Muscle of arm (tissue), 1 donor: ENCODE measurements at regions not wholly inside any gene's neighbourhood (a gene's known extent, or its start where the extent isn't known, plus 50 kb on each side); places are given as distances from the start of the nearest gene placed in this dataset.

Experiments
- DNase-seq: peaks from one replicate; pipeline ENCODE4 v3.0.0-alpha.2; 2013

DNA sequence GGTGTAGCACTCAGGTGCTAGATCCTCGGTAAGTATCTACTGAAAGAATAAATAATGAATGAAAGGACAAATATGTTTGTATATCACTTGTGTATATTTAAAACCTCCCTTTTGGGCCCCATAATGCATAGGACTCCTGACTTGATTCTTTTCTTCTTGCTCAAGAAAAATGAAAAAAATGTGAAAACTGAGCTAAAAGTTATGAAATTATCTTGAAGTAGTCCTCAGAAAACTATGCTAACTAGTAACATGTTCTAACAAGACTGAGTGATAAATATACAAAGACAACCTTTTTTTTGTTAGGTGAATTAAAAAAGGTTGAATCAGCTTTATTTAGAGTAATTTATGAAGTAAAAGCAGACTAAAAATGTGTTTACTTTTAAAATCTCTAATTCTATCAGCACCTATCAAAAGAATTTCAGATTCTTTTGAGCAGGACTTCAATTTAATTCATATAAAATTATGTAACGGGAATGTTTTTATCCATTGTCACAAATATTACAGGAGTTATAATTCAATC lies 247.8 kb upstream of the JAG1 start:
- DNase-seq = no peak

GRCh38 chr20:10922506-10922905 lies 248.7 kb upstream of the JAG1 start:
- peak; percentile 25 for DNase-seq

DNA sequence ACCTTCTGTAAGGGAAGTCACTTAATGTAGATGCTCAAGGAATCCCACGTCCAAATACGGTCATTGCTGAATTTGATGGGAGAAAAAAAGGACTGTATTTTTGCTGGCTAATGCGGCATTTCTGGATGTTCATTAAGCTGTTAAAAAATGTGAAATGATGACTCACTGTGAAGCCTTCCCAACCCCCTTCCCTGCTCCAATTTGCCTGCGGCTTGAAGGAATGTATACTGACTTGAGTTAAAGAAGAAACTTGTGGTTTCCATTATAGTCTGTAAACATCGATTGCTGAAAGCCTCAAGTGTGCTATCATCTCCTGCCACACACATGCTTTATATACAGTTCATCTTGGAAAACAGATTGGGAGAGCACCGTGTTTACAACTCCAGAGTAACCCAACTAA lies 249.1 kb upstream of the JAG1 start:
- peak; percentile 49 for DNase-seq

- DNase-seq = no peak
Observed at GRCh38 chr20:10924644-10925201, 250.9 kb upstream of the JAG1 start.

- no peak for DNase-seq
Observed at GRCh38 chr20:10925767-10926166, 252.0 kb upstream of the JAG1 start.

GRCh38 chr20:10927011-10927583 lies 253.3 kb upstream of the JAG1 start:
- no peak for DNase-seq

- no peak for DNase-seq
Observed at GRCh38 chr20:10927936-10928840, 254.4 kb upstream of the JAG1 start.

DNA sequence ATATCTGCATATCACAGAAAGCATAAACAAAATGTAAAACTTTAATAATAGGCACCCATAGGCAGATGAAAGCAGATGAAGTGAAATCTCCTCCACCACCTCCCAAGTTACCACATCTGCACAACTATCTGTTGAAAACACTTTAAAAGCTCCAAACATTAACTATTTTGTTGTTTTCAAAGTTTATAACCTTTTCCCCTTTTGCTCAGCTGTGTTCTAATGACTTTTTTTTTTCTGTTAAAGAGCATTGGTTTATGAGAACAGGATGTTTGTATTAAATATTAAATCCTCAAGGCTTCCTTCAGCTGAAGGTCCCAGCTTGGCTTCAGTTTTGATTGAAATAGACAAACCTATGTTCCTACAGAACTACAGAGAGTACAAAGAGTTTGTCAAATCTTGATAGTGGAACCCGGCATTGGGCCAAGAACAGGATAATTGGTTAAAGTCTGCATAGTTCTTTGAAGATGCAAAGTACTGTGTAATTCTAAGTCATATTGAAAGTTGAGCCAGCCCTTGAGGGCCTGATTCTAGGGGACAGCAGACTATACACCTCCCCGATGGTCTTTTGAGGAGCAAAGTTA lies 255.1 kb upstream of the JAG1 start:
- no peak for DNase-seq

DNA sequence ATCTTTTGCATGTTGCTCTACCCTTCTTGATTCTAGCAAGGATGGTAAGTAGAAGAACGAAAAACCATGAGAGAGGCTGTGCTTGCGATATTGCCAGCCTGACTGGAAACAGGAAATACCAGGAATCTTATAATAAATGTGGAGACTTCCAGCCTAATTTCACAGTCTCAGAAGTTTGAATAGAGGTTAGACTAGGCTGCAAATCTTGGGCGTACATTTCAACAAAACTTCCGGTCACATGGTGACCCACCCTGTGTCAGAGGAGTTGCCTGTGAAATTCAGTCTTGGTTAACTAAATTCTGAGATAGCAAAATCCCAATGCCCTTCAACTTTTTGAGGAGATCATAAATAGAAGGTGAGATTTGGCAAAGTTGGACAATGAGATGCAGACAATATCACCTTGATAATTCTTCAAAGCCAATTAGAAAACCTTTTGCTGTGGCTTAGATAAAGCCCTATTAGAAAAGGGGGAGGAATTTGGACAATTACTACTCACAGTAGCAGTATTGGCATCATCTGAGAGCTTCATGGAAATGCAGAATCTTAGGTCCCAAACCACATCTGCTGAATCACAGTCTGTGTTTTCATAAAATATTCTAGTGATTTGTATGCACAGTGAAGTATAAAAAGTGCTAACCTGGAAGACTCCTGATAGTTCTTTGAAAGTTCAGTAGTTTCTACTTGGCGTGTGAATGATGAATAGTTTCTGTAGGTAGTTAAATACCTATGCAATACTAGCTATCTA lies 262.0 kb upstream of the JAG1 start:
- DNase-seq = no peak

DNA sequence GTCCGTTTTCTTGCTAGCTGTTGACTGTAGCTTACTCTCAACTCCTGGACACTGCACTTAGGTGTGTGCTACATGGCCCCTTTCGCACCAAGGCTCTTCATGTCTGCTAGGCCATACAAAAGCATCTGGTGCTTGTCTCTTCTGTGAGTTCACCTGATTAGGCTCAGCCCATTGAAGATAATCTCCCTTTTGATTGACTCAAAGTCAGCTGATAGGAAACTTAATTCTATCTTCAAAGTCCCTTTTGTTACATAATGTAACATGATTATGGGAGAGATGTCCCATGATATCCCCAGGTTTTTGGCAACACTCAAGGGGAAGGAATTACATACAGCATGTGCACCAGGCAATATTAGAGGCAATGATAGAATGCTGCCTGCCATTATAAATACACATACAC lies 263.0 kb upstream of the JAG1 start:
- no peak for DNase-seq

GRCh38 chr20:10939331-10939941 lies 265.6 kb upstream of the JAG1 start:
- DNase-seq = no peak

GRCh38 chr20:10940941-10941340 lies 267.1 kb upstream of the JAG1 start:
- DNase-seq = no peak

- DNase-seq = no peak
Observed at GRCh38 chr20:10943686-10944265, 270.0 kb upstream of the JAG1 start.

GRCh38 chr20:10946124-10946880 lies 272.5 kb upstream of the JAG1 start:
- DNase-seq = no peak

DNA sequence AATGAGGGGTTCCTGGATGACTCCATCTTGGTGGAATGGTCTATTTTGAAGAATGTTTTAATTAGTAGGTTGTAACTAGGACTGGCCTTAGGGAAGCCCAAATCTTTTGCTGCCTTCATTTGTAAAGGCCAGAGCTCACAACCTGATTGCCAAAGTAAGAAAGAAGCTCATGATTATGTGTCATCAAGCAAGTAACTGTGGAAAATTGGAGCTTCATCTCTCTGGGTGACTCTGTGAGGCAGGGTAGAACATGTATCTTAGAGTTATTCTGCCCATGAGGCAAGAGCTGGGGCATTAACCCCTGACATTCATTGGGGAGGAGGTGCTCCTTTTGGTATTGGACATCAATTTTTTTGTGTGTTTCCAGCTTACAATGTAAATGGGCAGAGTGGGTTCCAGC lies 273.9 kb upstream of the JAG1 start:
- no peak for DNase-seq

DNA sequence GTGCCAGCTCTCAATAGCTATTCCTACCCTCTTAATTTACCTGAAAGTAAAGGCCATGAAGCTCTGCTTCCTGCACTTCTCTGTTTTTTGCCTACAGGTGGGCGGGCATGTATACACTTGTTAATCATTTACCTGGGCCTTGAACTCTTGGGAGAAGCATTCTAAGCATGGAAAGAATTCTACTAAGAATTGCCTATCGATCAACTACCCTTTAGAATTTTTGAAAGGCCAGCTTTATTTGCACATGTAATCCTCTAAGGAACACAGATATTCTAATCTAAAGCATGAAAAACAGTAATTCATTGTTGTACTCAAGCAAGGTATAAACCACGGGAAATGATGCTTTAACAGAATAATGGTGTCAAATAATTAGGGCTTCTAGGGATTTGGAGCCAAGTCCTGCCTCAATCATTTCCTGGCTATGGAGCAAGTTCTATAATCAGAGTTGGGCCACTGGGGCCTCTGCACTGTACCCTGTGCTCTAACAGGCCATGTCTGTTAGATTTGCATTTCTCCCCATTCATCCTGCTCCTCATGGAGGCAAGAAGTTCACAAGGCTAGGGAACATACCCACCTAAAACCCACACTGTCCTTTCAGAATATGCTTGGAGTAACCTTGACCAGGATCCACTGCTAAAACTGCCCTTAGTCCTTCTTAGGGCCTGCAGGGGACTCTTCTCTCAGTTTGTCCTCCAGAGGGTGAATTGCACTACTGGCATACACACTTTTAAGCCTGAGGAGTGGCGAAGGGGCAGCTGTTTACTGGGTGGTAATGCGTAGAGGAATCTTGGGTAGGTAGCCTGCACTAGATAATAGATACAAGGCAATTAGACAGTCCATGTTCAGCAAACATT lies 276.4 kb upstream of the JAG1 start:
- no peak for DNase-seq

DNA sequence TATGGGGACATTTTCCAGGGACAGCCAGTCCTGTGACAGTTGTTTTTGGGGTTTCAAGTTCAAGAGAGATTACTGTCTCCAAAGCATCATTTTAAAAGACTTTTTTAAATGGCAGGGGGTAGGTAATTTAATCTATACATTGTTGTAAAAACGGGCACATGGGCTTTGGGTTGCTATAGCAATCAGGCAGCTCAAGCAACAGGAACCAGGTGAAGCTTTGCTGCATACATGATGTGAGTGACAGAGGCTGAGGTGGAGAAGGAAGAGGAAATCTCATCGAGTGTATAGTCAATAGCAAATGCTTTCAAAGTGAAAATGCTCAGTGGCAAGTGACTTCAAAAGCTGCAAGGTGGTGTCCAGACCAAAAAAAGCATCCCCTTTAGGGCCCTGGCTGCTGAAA lies 277.4 kb upstream of the JAG1 start:
- no peak for DNase-seq

DNA sequence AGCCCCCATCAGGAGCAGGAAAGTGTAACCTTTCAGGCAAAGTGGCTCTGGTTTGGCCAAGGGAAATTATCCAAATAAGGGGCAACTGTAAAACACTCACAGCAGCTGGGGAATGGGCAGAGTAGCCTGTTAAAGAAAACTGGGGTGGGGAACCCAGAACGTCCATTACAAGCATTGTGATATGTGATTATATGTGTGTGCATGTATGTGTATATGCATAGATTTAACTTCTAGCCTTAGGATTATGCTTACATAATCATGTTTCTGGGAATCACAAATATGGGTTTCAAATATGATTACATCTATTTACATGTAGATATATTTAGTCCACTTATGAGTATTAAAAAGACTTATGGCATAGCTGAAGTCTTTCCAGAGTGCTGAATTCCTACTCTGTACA lies 278.1 kb upstream of the JAG1 start:
- DNase-seq = no peak

GRCh38 chr20:10953437-10953836 lies 279.6 kb upstream of the JAG1 start:
- DNase-seq = no peak
